B cell (primary cell): ENCODE measurements at regions not wholly inside any gene's neighbourhood (a gene's known extent, or its start where the extent isn't known, plus 50 kb on each side); places are given as distances from the start of the nearest gene placed in this dataset.

ENCODE experiments used
- ATAC-seq: fragments of 200-7000 bp; cut with Tn5 transposase; one replicate; pipeline ENCODE4 v1.10.0; 2021; ENCODE audit warnings: low read depth, mild to moderate bottlenecking, moderate number of reproducible peaks, moderate library complexity
- CTCF ChIA-PET: fragments of 350-600 bp; sonication (Branson Sonifier 250); formaldehyde crosslinking; loops from one replicate; lab custom pipeline; 2021; ENCODE audit warnings: antibody characterized with exemption, inconsistent platforms; lab: Charles Lee
- POLR2A ChIA-PET: fragments of 350-600 bp; sonication (Branson Sonifier 250); formaldehyde crosslinking; loops from one replicate; lab custom pipeline; 2021; ENCODE audit warnings: antibody characterized with exemption; lab: Charles Lee
- DNase-seq: peaks from one replicate; pipeline ENCODE4 v3.0.0; 2013
- H2AFZ ChIP-seq: 2 replicates; pipeline ENCODE4 v1.6.1; 2012; ENCODE audit warnings: mild to moderate bottlenecking, low read depth, low read length; ENCODE audit not compliant: insufficient read depth, poor library complexity, severe bottlenecking
- H3K27ac ChIP-seq, 2 donors: 1 replicate in 1 of 2; 2 replicates in 1 of 2; pipeline ENCODE4 v1.5.1; 2012 to 2013; ENCODE audit warnings: low read length in 2 of 2, mild to moderate bottlenecking in 2 of 2, moderate library complexity in 1 of 2
- H3K27me3 ChIP-seq, 4 experiments: fragments of 200-600 bp in 1 of 4; sonication (generic) in 1 of 4; replicated peaks in 1 of 4; 1 replicate in 2 of 4; 2 replicates in 2 of 4; pipeline versions ENCODE4 v1.6.1 to v1.7.0; 2013 to 2016; ENCODE audit warnings: low read length in 3 of 4, mild to moderate bottlenecking in 2 of 4, mixed read lengths in 1 of 4, moderate library complexity in 1 of 4; ENCODE audit not compliant: insufficient read depth in 4 of 4, control insufficient read depth in 3 of 4; ENCODE audit errors: control extremely low read depth in 1 of 4
- H3K36me3 ChIP-seq, 2 experiments: replicated peaks in 1 of 2; 1 replicate in 1 of 2; 2 replicates in 1 of 2; pipeline versions ENCODE4 v1.6.1 to v1.7.1; 2013; ENCODE audit warnings: low read length in 1 of 2; ENCODE audit not compliant: insufficient read depth in 2 of 2, control insufficient read depth in 1 of 2; ENCODE audit errors: control extremely low read depth in 1 of 2, extremely low read depth in 1 of 2
- H3K4me1 ChIP-seq, 2 donors: fragments of 200-600 bp in 1 of 2; sonication (generic) in 1 of 2; 1 replicate in 1 of 2; 2 replicates in 1 of 2; pipeline versions ENCODE4 v1.5.1 to v1.6.1; 2013 to 2017; ENCODE audit warnings: low read length in 2 of 2; ENCODE audit not compliant: control insufficient read depth in 2 of 2, insufficient read depth in 2 of 2
- H3K4me2 ChIP-seq: replicated peaks from 2 replicates; pipeline ENCODE3; 2012; ENCODE audit warnings: mild to moderate bottlenecking, low read depth, low read length; ENCODE audit not compliant: poor library complexity, severe bottlenecking
- H3K4me3 ChIP-seq, 5 experiments: fragments of 200-600 bp in 1 of 5; sonication (generic) in 1 of 5; 1 replicate in 3 of 5; 2 replicates in 2 of 5; pipeline versions ENCODE4 v1.5.1 to v1.7.0; 2011 to 2016; ENCODE audit warnings: low read length in 4 of 5, mild to moderate bottlenecking in 4 of 5, low read depth in 2 of 5, control low read depth in 1 of 5, moderate library complexity in 1 of 5; ENCODE audit not compliant: insufficient read depth in 1 of 5; ENCODE audit errors: control extremely low read depth in 1 of 5, extremely low read depth in 1 of 5
- H3K79me2 ChIP-seq: fragments of 200-600 bp; sonication (generic); one replicate; pipeline ENCODE4 v1.6.0; 2016; ENCODE audit warnings: low read length; ENCODE audit not compliant: control insufficient read depth, insufficient read depth
- H3K9ac ChIP-seq: fragments of 200-600 bp; sonication (generic); 2 replicates; pipeline ENCODE4 v1.6.1; 2017; ENCODE audit warnings: mild to moderate bottlenecking, low read length, moderate library complexity
- H3K9me3 ChIP-seq, 3 donors: one replicate each; pipeline versions ENCODE4 v1.6.1 to v1.7.1; 2013; ENCODE audit warnings: low read length in 2 of 3; ENCODE audit not compliant: control insufficient read depth in 2 of 3, insufficient read depth in 1 of 3; ENCODE audit errors: control extremely low read depth in 1 of 3
- H4K20me1 ChIP-seq: 2 replicates; pipeline ENCODE4 v1.6.0; 2012; ENCODE audit warnings: mild to moderate bottlenecking, low read length; ENCODE audit not compliant: insufficient read depth, control insufficient read depth, poor library complexity, severe bottlenecking
- H3K27ac Mint-ChIP-seq: one replicate; pipeline ENCODE4 v1.8.0; 2021; ENCODE audit warnings: mixed read lengths
- H3K27me3 Mint-ChIP-seq: one replicate; pipeline ENCODE4 v1.8.0; 2021; ENCODE audit warnings: mixed read lengths
- H3K4me1 Mint-ChIP-seq: one replicate; pipeline ENCODE4 v1.8.0; 2021; ENCODE audit warnings: mixed read lengths
- H3K4me3 Mint-ChIP-seq: one replicate; pipeline ENCODE4 v1.8.0; 2021; ENCODE audit warnings: mixed read lengths
- H3K9me3 Mint-ChIP-seq: one replicate; pipeline ENCODE4 v1.8.0; 2022; ENCODE audit warnings: mixed read lengths; ENCODE audit not compliant: insufficient read depth
- CTCF ChIP-seq: fragments of 200-600 bp; IDR thresholded peaks from one replicate; pipeline ENCODE4 v1.8.0; 2022; ENCODE audit warnings: antibody characterized with exemption, mild to moderate bottlenecking
- EZH2 ChIP-seq: IDR thresholded peaks from 2 replicates; pipeline ENCODE4 v1.6.1; 2012; ENCODE audit warnings: borderline replicate concordance, low read depth, mild to moderate bottlenecking, moderate library complexity, low read length; ENCODE audit not compliant: insufficient read depth, poor library complexity, severe bottlenecking
- WGBS: methylation state at CpG from one replicate; pipeline ENCODE4 v1.1.5; 2013; ENCODE audit warnings: missing lambda C conversion rate; ENCODE audit not compliant: insufficient coverage; 5-methylcytosine and 5-hydroxymethylcytosine counted together
- intact Hi-C: fragments of 100-400 bp; cut with micrococcal nuclease; formaldehyde crosslinking; loops from one replicate; pipeline ENCODE4 v1.10.0; 2022

DNA sequence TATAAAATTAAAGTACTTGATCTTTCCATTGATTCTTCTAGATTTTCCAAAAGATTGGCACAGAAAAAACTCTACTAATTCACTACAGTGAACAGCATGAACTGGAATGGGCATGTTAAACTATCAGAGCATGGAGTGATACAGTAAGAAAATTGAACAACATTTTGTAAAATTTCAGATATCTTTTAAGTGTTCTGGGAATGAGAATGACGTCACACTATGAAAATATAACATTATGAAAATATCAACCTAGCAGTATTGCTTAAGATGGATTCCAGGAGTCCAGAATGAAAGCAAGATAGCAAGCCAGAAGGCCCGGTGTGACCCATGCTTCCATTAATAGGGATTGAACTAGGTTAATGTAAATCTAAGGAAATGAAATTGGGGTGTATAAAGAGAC lies 319.9 kb downstream of the GABRG1 start:
- no peak overlapping the region for H3K27ac ChIP-seq
- no peak overlapping the region for H3K4me2 ChIP-seq
- no peaks in the 10 kb centered on the region for H3K4me1 ChIP-seq
- no peak overlapping the region for H3K27ac Mint-ChIP-seq
- no peak for TF ChIP-seq CTCF
- no peak for TF ChIP-seq EZH2
- H3K36me3 ChIP-seq = no peaks in the 10 kb centered on the region
- CTCF ChIA-PET = no interaction called here
- H3K4me3 Mint-ChIP-seq = no peak overlapping the region
- peaks cover 0 to 1% (median 0%) of the 10 kb centered on the region in 3 donors for H3K9me3 ChIP-seq
- POLR2A ChIA-PET = no interaction called here
- no peaks in the 10 kb centered on the region for H3K4me1 Mint-ChIP-seq
- H3K4me3 ChIP-seq = no peak overlapping the region
- no peaks in the 10 kb centered on the region for H3K27me3 Mint-ChIP-seq
- no peaks in the 10 kb centered on the region for H3K27me3 ChIP-seq
- no peaks in the 10 kb centered on the region for H4K20me1 ChIP-seq
- no peak overlapping the region for H2AFZ ChIP-seq
- ATAC-seq (no peak), DNase-seq (no peak)
- H3K9me3 Mint-ChIP-seq = no peaks in the 10 kb centered on the region
- no peak overlapping the region for H3K9ac ChIP-seq
- intact Hi-C loops = no loop called here
- H3K79me2 ChIP-seq = no peaks in the 10 kb centered on the region
- no CpG with 5 or more reads among the region's 2 CpGs for WGBS

- TF ChIP-seq CTCF (no peak), EZH2 (no peak)
- H3K4me3 ChIP-seq = no peak overlapping the region
- H3K4me2 ChIP-seq = no peak overlapping the region
- Mint-ChIP-seq H3K4me1 (no peaks in the 10 kb centered on the region), H3K27ac (no peak overlapping the region), H3K9me3 (peaks cover 3% of the 10 kb centered on the region), H3K4me3 (no peak overlapping the region), H3K27me3 (no peaks in the 10 kb centered on the region)
- no peaks in the 10 kb centered on the region for H3K27me3 ChIP-seq
- intact Hi-C loops = no loop called here
- H3K36me3 ChIP-seq = no peaks in the 10 kb centered on the region
- H3K9me3 ChIP-seq = peaks cover 0 to 2% (median 0%) of the 10 kb centered on the region in 3 donors
- no peaks in the 10 kb centered on the region for H4K20me1 ChIP-seq
- ATAC-seq = no peak
- H3K4me1 ChIP-seq = no peaks in the 10 kb centered on the region
- CTCF ChIA-PET = no interaction called here
- 27% methylated on average over 4 of the region's 6 CpGs for WGBS
- H3K27ac ChIP-seq = no peak overlapping the region
- H3K9ac ChIP-seq = no peak overlapping the region
- no peak for DNase-seq
- H2AFZ ChIP-seq = no peak overlapping the region
- no peaks in the 10 kb centered on the region for H3K79me2 ChIP-seq
- POLR2A ChIA-PET = no interaction called here
Observed at GRCh38 chr4:45795135-45795534, 328.7 kb downstream of the GABRG1 start.
